ENCODE measurements at regions not wholly inside any gene's neighbourhood (a gene's known extent, or its start where the extent isn't known, plus 50 kb on each side); places are given as distances from the start of the nearest gene placed in this dataset.
A peak's percentile ranks its signal among the peaks of the same experiment; 100 is the strongest.

DNA sequence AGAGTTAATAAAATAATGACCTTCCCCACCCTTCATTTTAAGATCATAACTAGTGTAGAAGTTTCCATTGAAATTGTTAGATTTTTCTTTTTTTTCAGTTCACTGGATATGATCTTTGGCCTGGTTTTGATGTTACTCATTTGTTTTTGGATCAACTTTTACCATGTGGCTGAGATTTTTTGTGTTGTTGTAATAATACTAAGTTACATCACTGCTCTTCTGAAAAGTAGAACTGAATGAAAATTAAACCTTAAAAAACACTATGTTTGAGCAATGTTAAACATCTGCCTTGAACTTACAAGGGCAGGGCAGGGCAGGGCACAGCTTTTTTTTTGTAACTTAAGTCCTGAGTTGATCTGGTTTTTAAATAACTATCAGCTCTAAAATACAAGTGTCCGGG, 204.8 kb upstream of the ADAMTS5 start:
- H3K27me3 ChIP-seq = no peaks in the 10 kb centered on the region
- no peaks in the 10 kb centered on the region for H3K4me1 ChIP-seq (ENCODE audit: insufficient read depth)
- no peak overlapping the region for H3K4me3 ChIP-seq
- intact Hi-C loops (cut with DNase I) = no loop called here
- peak in 1 of 5 donors; percentile 32 for DNase-seq
- 19 to 35% (median 26%) methylated on average over 1 of the region's 1 CpG for WGBS, 3 donors
- H3K27ac ChIP-seq = peak overlapping the region in 1 of 2 donors; percentile 70
- H3K36me3 ChIP-seq = no peaks in the 10 kb centered on the region
- H3K9me3 ChIP-seq = no peaks in the 10 kb centered on the region
- no peak for TF ChIP-seq CTCF (IDR thresholded peaks at IDR 0.05)
- TF ChIP-seq EP300 (IDR thresholded peaks at IDR 0.05) = no peak
- no peak for TF ChIP-seq POLR2A (IDR thresholded peaks at IDR 0.05)

DNA sequence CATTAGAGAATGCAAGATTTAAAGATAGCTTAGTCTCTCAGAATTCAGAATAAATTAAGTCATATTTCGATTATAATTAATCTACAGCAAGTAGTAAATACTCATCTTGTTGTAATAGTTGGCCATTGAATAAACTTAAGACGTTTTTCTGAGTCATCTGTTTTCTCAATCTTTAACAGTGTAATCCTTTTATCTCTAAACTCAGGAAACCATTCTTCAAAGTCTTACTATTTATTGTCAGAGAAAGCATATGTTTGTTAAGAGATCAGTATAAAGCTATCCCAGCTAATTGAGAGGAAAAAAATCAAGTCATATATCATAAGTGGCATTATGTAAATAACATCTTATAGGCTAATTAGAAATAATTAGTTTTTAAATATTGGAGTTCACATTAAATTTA, 201.2 kb upstream of the ADAMTS5 start:
- TF ChIP-seq CTCF (IDR thresholded peaks at IDR 0.05) (no peak), POLR2A (IDR thresholded peaks at IDR 0.05) (no peak), EP300 (IDR thresholded peaks at IDR 0.05) (no peak)
- Histone ChIP-seq H3K36me3 (no peaks in the 10 kb centered on the region), H3K4me1 (ENCODE audit: insufficient read depth) (no peaks in the 10 kb centered on the region), H3K27ac (no peak overlapping the region), H3K9me3 (no peaks in the 10 kb centered on the region), H3K4me3 (no peak overlapping the region), H3K27me3 (no peaks in the 10 kb centered on the region)
- WGBS, 3 donors = 58 to 64% (median 61%) methylated on average over 2 of the region's 2 CpGs
- DNase-seq = no peak
- intact Hi-C loops (cut with DNase I) = no loop called here

GRCh38 chr21:27164208-27165177, 197.6 kb upstream of the ADAMTS5 start:
- DNase-seq = no peak
- no peaks in the 10 kb centered on the region for H3K9me3 ChIP-seq
- no peaks in the 10 kb centered on the region for H3K36me3 ChIP-seq
- intact Hi-C loops (cut with DNase I) = no loop called here
- TF ChIP-seq EP300 (IDR thresholded peaks at IDR 0.05) (no peak), CTCF (IDR thresholded peaks at IDR 0.05) (no peak)
- H3K27ac ChIP-seq = no peak overlapping the region
- WGBS, 3 donors = 83 to 90% (median 86%) methylated on average over 7 of the region's 7 CpGs
- peaks cover 1% of the 10 kb centered on the region for H3K4me1 ChIP-seq (ENCODE audit: insufficient read depth)
- no peak overlapping the region for H3K4me3 ChIP-seq
- H3K27me3 ChIP-seq = no peaks in the 10 kb centered on the region

GRCh38 chr21:27158967-27159366, 192.1 kb upstream of the ADAMTS5 start:
- no peaks in the 10 kb centered on the region for H3K36me3 ChIP-seq
- peaks cover 5% of the 10 kb centered on the region for H3K4me1 ChIP-seq (ENCODE audit: insufficient read depth)
- intact Hi-C loops (cut with DNase I) = no loop called here
- H3K27me3 ChIP-seq = no peaks in the 10 kb centered on the region
- no peak overlapping the region for H3K27ac ChIP-seq
- H3K9me3 ChIP-seq = no peaks in the 10 kb centered on the region
- no peak overlapping the region for H3K4me3 ChIP-seq
- whole genome bisulfite sequencing, 3 donors = 29 to 66% (median 38%) methylated on average over 6 of the region's 6 CpGs
- no peak for TF ChIP-seq EP300 (IDR thresholded peaks at IDR 0.05)
- no peak for TF ChIP-seq CTCF (IDR thresholded peaks at IDR 0.05)
- TF ChIP-seq POLR2A (IDR thresholded peaks at IDR 0.05) = no peak
- no peak for DNase-seq
